LNCaP clone FGC (cell line): ENCODE measurements at regions not wholly inside any gene's neighbourhood (a gene's known extent, or its start where the extent isn't known, plus 50 kb on each side); places are given as distances from the start of the nearest gene placed in this dataset.
"Not testable (repeated sequence)": the region's sequence is repeated elsewhere in the genome, so short reads cannot be mapped to it uniquely, and the experiment has no call there.

Experiments
- DNase-seq: peaks from one replicate; pipeline ENCODE4 v3.0.0-alpha.2; 2011; ENCODE audit warnings: low read depth
- H3K4me3 ChIP-seq: 2 replicates; pipeline ENCODE4 v1.5.1; 2011; ENCODE audit warnings: mild to moderate bottlenecking, low read depth, low read length, control low read depth
- TF ChIP-seq, protein P1 (sequence below): IDR thresholded peaks from 2 replicates; pipeline ENCODE4 v1.5.1; 2012; ENCODE audit warnings: mild to moderate bottlenecking; ENCODE audit not compliant: control insufficient read depth, insufficient read depth; ENCODE audit errors: extremely low read depth

DNA sequence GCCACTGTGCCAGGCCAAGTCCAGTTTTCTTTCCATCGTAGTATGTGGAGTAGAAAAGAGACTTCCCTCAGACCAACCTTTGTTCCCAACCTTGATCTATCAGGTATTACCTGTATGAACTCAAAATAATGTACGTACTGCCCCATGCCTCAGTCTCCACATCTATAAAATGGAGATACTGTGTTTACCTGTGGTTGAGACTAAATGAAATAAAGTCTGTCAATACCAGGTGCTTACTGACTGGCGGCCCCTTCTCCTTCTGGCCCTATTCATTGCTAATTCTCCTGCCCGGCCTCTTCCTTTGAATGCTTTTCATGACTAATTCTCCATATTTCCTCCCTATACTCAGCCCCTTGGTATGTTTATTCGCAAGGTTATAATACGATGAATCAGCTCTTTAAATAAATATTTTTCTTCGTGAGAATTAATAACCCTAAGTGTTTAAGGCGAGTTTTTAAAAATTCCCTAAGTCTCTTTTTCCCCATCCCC lies 89.6 kb upstream of the BASP1 start:
- TF ChIP-seq, protein P1, sequence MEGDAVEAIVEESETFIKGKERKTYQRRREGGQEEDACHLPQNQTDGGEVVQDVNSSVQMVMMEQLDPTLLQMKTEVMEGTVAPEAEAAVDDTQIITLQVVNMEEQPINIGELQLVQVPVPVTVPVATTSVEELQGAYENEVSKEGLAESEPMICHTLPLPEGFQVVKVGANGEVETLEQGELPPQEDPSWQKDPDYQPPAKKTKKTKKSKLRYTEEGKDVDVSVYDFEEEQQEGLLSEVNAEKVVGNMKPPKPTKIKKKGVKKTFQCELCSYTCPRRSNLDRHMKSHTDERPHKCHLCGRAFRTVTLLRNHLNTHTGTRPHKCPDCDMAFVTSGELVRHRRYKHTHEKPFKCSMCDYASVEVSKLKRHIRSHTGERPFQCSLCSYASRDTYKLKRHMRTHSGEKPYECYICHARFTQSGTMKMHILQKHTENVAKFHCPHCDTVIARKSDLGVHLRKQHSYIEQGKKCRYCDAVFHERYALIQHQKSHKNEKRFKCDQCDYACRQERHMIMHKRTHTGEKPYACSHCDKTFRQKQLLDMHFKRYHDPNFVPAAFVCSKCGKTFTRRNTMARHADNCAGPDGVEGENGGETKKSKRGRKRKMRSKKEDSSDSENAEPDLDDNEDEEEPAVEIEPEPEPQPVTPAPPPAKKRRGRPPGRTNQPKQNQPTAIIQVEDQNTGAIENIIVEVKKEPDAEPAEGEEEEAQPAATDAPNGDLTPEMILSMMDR, result no peak
- no peak for DNase-seq
- H3K4me3 ChIP-seq, result no peak overlapping the region

DNA sequence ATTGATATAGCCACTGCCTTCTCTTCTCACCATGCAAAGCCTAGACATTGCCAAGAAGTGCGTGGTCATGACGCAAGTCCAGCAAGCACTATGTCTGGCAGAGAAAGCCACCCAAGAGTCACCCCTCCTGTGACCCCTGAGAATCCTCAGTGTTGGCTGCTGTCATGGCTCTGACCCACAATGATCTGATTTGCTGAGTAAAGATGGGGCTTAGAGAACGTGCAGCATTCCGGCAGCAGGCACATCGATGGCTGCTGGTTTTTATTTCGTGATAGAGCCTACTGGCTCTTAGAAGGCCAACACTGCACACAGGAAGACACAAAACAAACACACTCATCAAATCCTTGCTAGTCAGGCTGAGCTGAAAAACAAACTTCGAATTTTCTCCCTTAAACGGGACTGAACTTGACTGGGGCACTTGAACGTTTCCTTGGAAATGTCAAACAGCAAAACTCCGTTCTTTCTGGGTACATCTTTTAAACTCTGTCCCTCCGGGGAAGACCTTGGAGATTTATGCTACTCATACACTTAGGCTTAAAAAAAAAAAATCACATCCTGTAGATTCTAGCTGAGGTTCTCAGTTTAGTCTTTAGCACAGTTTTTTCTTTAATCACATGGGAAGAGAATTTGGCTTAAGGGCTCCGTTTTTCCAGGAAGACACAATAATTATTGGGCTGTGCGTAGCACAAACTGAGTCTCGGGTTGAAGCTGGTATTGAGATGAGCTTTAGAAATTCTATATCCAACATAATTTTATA lies 88.2 kb upstream of the BASP1 start:
- no peak for DNase-seq
- H3K4me3 ChIP-seq, result no peak overlapping the region
- TF ChIP-seq, protein P1, result no peak

DNA sequence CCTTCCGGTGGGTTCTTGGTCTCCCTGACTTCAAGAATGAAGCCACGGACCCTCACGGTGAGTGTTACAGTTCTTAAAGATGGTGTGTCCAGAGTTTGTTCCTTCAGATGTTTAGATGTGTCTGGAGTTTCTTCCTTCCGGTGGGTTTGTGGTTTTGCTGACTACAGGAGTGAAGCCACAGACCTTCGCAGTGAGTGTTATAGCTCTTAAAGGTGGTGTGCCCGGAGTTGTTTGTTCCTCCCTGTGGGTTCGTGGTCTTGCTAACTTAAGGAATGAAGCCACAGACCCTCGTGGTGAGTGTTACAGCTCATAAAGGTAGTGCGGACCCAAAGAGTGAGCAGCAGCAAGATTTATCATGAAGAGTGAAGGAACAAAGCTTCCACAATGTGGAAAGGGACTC lies 87.1 kb upstream of the BASP1 start:
- H3K4me3 ChIP-seq, DNase-seq: not testable (repeated sequence)

DNA sequence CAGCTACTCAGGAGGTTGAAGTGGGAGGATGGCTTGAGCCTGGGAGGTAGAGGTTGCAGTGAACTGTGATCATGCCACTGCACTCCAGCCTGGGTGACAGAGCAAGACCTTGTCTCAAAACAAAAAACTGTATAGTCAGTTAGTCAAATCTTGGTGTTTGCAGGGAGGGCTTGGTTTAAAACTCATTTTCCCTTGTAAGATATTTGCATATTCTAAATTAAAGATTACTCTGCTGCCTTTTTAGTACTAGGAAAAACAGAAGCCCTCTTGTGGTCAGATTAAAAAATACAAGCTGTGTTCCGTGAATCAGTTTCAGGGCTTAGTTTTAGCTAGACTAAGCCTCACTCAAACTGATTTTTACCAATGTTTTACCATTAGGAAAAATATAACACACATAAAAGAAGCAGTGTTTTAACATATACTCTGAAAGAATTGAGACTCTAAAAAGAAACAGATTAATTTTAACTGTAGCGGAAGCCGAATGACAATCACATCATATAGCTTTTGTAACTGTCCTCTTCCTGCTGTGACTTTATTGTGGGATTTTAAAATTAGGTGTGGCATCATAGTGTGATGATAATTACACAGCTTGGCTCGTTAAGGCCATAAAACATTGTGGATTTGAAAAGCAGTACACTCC lies 84.9 kb upstream of the BASP1 start:
- TF ChIP-seq, protein P1, result peak; percentile 61
- H3K4me3 ChIP-seq, result no peak overlapping the region
- peak; percentile 2 for DNase-seq

DNA sequence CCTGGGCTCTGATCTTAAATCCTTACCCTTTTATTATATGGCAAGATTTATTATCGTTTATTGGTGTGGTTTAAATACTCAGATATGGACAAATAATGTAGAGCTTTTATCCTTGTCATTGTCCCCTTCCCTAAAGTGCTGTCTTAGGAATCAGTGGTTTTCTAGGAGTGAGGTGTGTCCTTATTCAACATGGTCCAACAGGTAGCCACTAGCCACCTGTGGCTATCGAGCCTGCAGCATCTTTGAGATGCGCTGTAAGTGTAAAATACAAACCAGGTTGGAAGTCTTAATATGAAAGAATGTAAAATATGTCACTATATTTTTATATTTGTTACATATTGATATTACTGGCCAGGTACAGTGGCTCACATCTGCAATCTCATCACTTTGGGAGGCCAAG lies 82.4 kb upstream of the BASP1 start:
- H3K4me3 ChIP-seq, result no peak overlapping the region
- no peak for DNase-seq
- TF ChIP-seq, protein P1, result no peak

DNA sequence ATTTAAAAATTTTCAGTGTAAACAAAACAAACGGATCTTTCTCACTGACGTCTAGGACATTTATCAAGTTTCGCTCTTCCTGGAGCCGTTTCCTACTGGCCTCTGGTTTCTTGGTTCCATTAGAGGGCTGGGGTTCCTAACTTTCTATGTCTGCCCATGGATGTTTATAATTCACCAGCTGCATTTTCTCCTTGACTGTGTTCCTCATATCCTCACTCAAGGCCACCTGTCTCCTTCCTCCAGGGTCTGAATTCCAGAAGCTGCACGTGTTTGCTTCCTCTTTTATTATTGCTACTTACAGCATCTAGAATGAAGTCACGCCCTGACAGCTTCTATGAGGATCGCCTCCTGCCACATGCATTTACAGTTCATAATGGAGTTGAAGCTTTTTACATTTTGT lies 74.1 kb upstream of the BASP1 start:
- no peak overlapping the region for H3K4me3 ChIP-seq
- TF ChIP-seq, protein P1, result no peak
- DNase-seq, result no peak

DNA sequence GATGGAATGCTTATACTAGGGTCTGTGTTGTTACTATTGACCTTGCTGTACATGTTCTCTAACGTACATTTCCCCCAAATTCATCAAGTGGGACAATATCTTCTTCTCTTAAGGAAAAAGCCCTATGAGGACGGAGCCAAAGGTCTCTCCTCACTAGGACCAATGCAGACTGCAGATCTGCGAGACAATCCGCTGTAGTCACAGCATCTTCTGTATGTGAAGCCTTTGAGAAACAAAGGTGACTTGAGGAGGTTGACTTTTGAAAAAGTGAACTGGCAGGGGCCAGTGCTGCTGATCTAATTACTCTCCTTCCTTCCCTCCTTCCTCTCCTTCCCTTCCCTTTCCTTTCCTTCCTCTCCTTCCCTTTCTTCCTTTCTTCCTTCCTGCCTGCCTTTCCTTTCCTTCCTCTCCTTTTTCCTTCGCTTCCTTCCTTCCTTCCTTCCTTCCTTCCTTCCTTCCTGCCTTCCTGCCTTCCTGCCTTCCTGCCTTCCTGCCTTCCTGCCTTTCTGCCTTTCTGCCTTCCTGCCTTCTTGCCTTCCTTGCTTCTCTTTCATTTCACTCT lies 71.1 kb upstream of the BASP1 start:
- DNase-seq, result no peak
- TF ChIP-seq, protein P1, result no peak
- no peak overlapping the region for H3K4me3 ChIP-seq
